Stomach (tissue), 4 donors: ENCODE measurements at regions not wholly inside any gene's neighbourhood (a gene's known extent, or its start where the extent isn't known, plus 50 kb on each side); places are given as distances from the start of the nearest gene placed in this dataset.

Source experiments
- POLR2A ChIP-seq, 4 donors: fragments of 450-650 bp; IDR thresholded peaks; one replicate each; pipeline ENCODE4 v1.6.1; 2016; ENCODE audit warnings: antibody characterized with exemption in 4 of 4, control low read depth in 2 of 4, mild to moderate bottlenecking in 1 of 4, moderate library complexity in 1 of 4
- TF ChIP-seq, protein P1 (sequence below), 7 experiments: fragments of 450-650 bp in 4 of 7; fragments of 200-600 bp in 3 of 7; sonication (generic) in 3 of 7; IDR thresholded peaks; one replicate each; pipeline ENCODE4 v1.5.1; 2016 to 2019; ENCODE audit warnings: antibody characterized with exemption in 7 of 7, control low read depth in 2 of 7, mild to moderate bottlenecking in 1 of 7

DNA sequence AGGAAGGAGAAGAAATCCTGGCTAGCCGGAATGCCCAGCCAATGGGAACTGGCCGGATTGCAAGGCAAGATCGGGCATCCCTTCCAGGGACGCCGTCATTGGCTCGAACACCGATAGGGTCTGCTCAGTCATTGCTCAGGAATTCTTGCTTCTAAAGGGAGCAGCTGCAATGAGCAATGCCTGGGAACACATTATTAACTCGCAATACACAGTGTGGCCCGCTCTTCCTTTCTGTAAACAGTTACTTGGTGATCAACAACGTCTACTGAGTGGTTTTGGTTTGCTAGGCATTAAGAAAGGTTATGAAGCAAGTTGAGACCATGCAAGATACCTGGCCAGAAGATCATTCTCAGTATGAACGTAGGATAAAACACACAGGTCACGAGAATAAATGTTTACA lies 165.4 kb upstream of the CITED2 start:
- TF ChIP-seq, protein P1, sequence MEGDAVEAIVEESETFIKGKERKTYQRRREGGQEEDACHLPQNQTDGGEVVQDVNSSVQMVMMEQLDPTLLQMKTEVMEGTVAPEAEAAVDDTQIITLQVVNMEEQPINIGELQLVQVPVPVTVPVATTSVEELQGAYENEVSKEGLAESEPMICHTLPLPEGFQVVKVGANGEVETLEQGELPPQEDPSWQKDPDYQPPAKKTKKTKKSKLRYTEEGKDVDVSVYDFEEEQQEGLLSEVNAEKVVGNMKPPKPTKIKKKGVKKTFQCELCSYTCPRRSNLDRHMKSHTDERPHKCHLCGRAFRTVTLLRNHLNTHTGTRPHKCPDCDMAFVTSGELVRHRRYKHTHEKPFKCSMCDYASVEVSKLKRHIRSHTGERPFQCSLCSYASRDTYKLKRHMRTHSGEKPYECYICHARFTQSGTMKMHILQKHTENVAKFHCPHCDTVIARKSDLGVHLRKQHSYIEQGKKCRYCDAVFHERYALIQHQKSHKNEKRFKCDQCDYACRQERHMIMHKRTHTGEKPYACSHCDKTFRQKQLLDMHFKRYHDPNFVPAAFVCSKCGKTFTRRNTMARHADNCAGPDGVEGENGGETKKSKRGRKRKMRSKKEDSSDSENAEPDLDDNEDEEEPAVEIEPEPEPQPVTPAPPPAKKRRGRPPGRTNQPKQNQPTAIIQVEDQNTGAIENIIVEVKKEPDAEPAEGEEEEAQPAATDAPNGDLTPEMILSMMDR (IDR thresholded peaks at IDR 0.05) = no peak
- no peak for TF ChIP-seq POLR2A (IDR thresholded peaks at IDR 0.05)
